Common myeloid progenitor, CD34-positive (primary cell): ENCODE measurements at regions not wholly inside any gene's neighbourhood (a gene's known extent, or its start where the extent isn't known, plus 50 kb on each side); places are given as distances from the start of the nearest gene placed in this dataset.
"Not testable (repeated sequence)": the region's sequence is repeated elsewhere in the genome, so short reads cannot be mapped to it uniquely, and the experiment has no call there.

Source experiments
- CTCF ChIA-PET: fragments of 350-600 bp; sonication (Branson Sonifier 250); formaldehyde crosslinking; loops from one replicate; lab custom pipeline; 2021; ENCODE audit warnings: antibody characterized with exemption; lab: Charles Lee
- POLR2A ChIA-PET: fragments of 350-600 bp; sonication (Branson Sonifier 250); formaldehyde crosslinking; loops from one replicate; lab custom pipeline; 2021; ENCODE audit warnings: antibody characterized with exemption; lab: Charles Lee
- DNase-seq, 3 donors: peaks; one replicate each; pipeline versions ENCODE4 v3.0.0 to v3.0.0-alpha.2; 2013
- H3K27ac ChIP-seq, 2 experiments: 1 replicate in 1 of 2; 2 replicates in 1 of 2; pipeline ENCODE4 v1.7.0; 2013; ENCODE audit warnings: inconsistent platforms in 2 of 2, low read length in 2 of 2, mild to moderate bottlenecking in 2 of 2, low read depth in 1 of 2, moderate library complexity in 1 of 2; ENCODE audit not compliant: severe bottlenecking in 2 of 2, insufficient read depth in 1 of 2, poor library complexity in 1 of 2
- H3K27me3 ChIP-seq, 5 experiments: replicated peaks in 2 of 5; 1 replicate in 3 of 5; 2 replicates in 2 of 5; pipeline versions ENCODE4 v1.6.1 to v1.7.0; 2013; ENCODE audit warnings: low read length in 4 of 5, mild to moderate bottlenecking in 2 of 5, moderate library complexity in 2 of 5, inconsistent platforms in 1 of 5; ENCODE audit not compliant: insufficient read depth in 5 of 5, control insufficient read depth in 4 of 5
- H3K36me3 ChIP-seq, 4 experiments: 1 replicate in 2 of 4; 2 replicates in 2 of 4; pipeline versions ENCODE4 v1.6.1 to v1.7.0; 2013; ENCODE audit warnings: low read length in 3 of 4, control low read depth in 1 of 4, mild to moderate bottlenecking in 1 of 4; ENCODE audit not compliant: control insufficient read depth in 4 of 4, insufficient read depth in 4 of 4
- H3K4me1 ChIP-seq, 4 experiments: 1 replicate in 3 of 4; 2 replicates in 1 of 4; pipeline versions ENCODE4 v1.6.1 to v1.7.1; 2013; ENCODE audit warnings: low read length in 3 of 4, mild to moderate bottlenecking in 3 of 4, control low read depth in 1 of 4, inconsistent platforms in 1 of 4, moderate library complexity in 1 of 4; ENCODE audit not compliant: control insufficient read depth in 4 of 4, insufficient read depth in 4 of 4; ENCODE audit errors: control extremely low read depth in 1 of 4
- H3K4me3 ChIP-seq, 7 experiments: 1 replicate in 4 of 7; 2 replicates in 3 of 7; pipeline versions ENCODE4 v1.5.1 to v1.7.0; 2013; ENCODE audit warnings: mild to moderate bottlenecking in 7 of 7, low read length in 6 of 7, moderate library complexity in 6 of 7, inconsistent platforms in 2 of 7, low read depth in 2 of 7, control low read depth in 1 of 7; ENCODE audit not compliant: insufficient read depth in 4 of 7, control insufficient read depth in 1 of 7; ENCODE audit errors: extremely low read depth in 1 of 7
- H3K9me3 ChIP-seq, 5 experiments: 1 replicate in 4 of 5; 2 replicates in 1 of 5; pipeline versions ENCODE4 v1.6.1 to v1.7.1; 2013; ENCODE audit warnings: low read length in 4 of 5, mild to moderate bottlenecking in 2 of 5, inconsistent platforms in 1 of 5, low read depth in 1 of 5, moderate library complexity in 1 of 5; ENCODE audit not compliant: control insufficient read depth in 4 of 5, insufficient read depth in 2 of 5; ENCODE audit errors: control extremely low read depth in 1 of 5
- WGBS: methylation state at CpG from one replicate; pipeline ENCODE4 v1.1.5; 2013; ENCODE audit not compliant: insufficient coverage; 5-methylcytosine and 5-hydroxymethylcytosine counted together

GRCh38 chr14:80275208-80275850 is 64.0 kb upstream of the DIO2 start:
- Histone ChIP-seq H3K36me3 (no peaks in the 10 kb centered on the region), H3K27me3 (no peaks in the 10 kb centered on the region), H3K4me1 (no peaks in the 10 kb centered on the region), H3K4me3 (no peak overlapping the region), H3K9me3 (peaks cover 0 to 1% (median 0%) of the 10 kb centered on the region in 5 experiments), H3K27ac (no peak overlapping the region)
- no CpG with 5 or more reads among the region's 3 CpGs for WGBS
- ChIA-PET CTCF (no interaction called here), POLR2A (no interaction called here)
- DNase-seq, result no peak

- H3K4me3 ChIP-seq, H3K27me3 ChIP-seq, POLR2A ChIA-PET, H3K36me3 ChIP-seq, H3K4me1 ChIP-seq, CTCF ChIA-PET, H3K27ac ChIP-seq, H3K9me3 ChIP-seq, DNase-seq: not testable (repeated sequence)
- no CpG with 5 or more reads among the region's 2 CpGs for WGBS
Measured at GRCh38 chr14:80274310-80274709, 63.0 kb upstream of the DIO2 start.

GRCh38 chr14:80271389-80271788 is 60.1 kb upstream of the DIO2 start:
- Histone ChIP-seq H3K36me3 (no peaks in the 10 kb centered on the region), H3K4me3 (no peak overlapping the region), H3K4me1 (no peaks in the 10 kb centered on the region), H3K27ac (no peak overlapping the region), H3K27me3 (no peaks in the 10 kb centered on the region), H3K9me3 (no peaks in the 10 kb centered on the region)
- CTCF ChIA-PET, result no interaction called here
- POLR2A ChIA-PET, result no interaction called here
- no peak for DNase-seq
- WGBS, result no CpG with 5 or more reads among the region's 1 CpG

GRCh38 chr14:80269353-80269925 is 58.1 kb upstream of the DIO2 start:
- no peak for DNase-seq
- Histone ChIP-seq H3K4me1 (no peaks in the 10 kb centered on the region), H3K36me3 (no peaks in the 10 kb centered on the region), H3K27ac (no peak overlapping the region), H3K4me3 (no peak overlapping the region), H3K9me3 (no peaks in the 10 kb centered on the region), H3K27me3 (no peaks in the 10 kb centered on the region)
- WGBS, result 86% methylated on average over 3 of the region's 4 CpGs
- POLR2A ChIA-PET, result no interaction called here
- CTCF ChIA-PET, result no interaction called here

GRCh38 chr14:80266930-80267329 is 55.6 kb upstream of the DIO2 start:
- no peaks in the 10 kb centered on the region for H3K27me3 ChIP-seq
- CTCF ChIA-PET, result no interaction called here
- no peaks in the 10 kb centered on the region for H3K4me1 ChIP-seq
- WGBS, result 71% methylated on average over 2 of the region's 3 CpGs
- POLR2A ChIA-PET, result no interaction called here
- no peaks in the 10 kb centered on the region for H3K9me3 ChIP-seq
- no peaks in the 10 kb centered on the region for H3K36me3 ChIP-seq
- no peak overlapping the region for H3K4me3 ChIP-seq
- no peak for DNase-seq
- no peak overlapping the region for H3K27ac ChIP-seq

GRCh38 chr14:80264702-80265101 is 53.4 kb upstream of the DIO2 start:
- CTCF ChIA-PET, result no interaction called here
- H3K4me3 ChIP-seq, result no peak overlapping the region
- no CpG with 5 or more reads among the region's 3 CpGs for WGBS

More at GRCh38 chr14:80264702-80265101, 53.4 kb upstream of the DIO2 start:
- POLR2A ChIA-PET, result no interaction called here
- no peaks in the 10 kb centered on the region for H3K4me1 ChIP-seq
- H3K27me3 ChIP-seq, result no peaks in the 10 kb centered on the region
- no peaks in the 10 kb centered on the region for H3K36me3 ChIP-seq
- no peak for DNase-seq
- H3K9me3 ChIP-seq, result no peaks in the 10 kb centered on the region
- H3K27ac ChIP-seq, result no peak overlapping the region
